Gastrocnemius medialis (tissue), 4 donors: ENCODE measurements at regions not wholly inside any gene's neighbourhood (a gene's known extent, or its start where the extent isn't known, plus 50 kb on each side); places are given as distances from the start of the nearest gene placed in this dataset.

ENCODE experiments used
- ATAC-seq, 2 donors: fragments of 150-250 bp; one replicate each; pipeline ENCODE4 v1.9.1; 2016
- DNase-seq, 2 donors: peaks; one replicate each; pipeline ENCODE4 v3.0.0-alpha.2; 2019
- H3K27ac ChIP-seq, 4 donors: fragments of 200-600 bp; sonication (generic); 1 replicate in 1 of 4; 2 replicates in 3 of 4; pipeline ENCODE4 v1.5.1; 2016 to 2018; ENCODE audit warnings: mild to moderate bottlenecking in 2 of 4, moderate library complexity in 1 of 4
- H3K27me3 ChIP-seq, 3 donors: fragments of 200-600 bp; sonication (generic) in 2 of 3; 1 replicate in 1 of 3; 2 replicates in 2 of 3; pipeline versions ENCODE4 v1.5.1 to v1.6.0; 2016 to 2019; ENCODE audit warnings: mild to moderate bottlenecking in 1 of 3, moderate library complexity in 1 of 3
- H3K36me3 ChIP-seq, 2 donors: fragments of 200-600 bp; sonication (generic) in 1 of 2; one replicate each; pipeline ENCODE4 v1.5.1; 2017 to 2018
- H3K4me1 ChIP-seq, 2 donors: fragments of 200-600 bp; sonication (generic) in 1 of 2; one replicate each; pipeline ENCODE4 v1.5.1; 2016 to 2017; ENCODE audit warnings: mild to moderate bottlenecking in 2 of 2
- H3K4me3 ChIP-seq, 4 donors: fragments of 200-600 bp; sonication (generic) in 3 of 4; 1 replicate in 1 of 4; 2 replicates in 3 of 4; pipeline ENCODE4 v1.5.1; 2016 to 2019; ENCODE audit warnings: mild to moderate bottlenecking in 2 of 4
- H3K9me3 ChIP-seq, 3 donors: fragments of 200-600 bp; sonication (generic) in 2 of 3; 1 replicate in 1 of 3; 2 replicates in 2 of 3; pipeline ENCODE4 v1.5.1; 2016 to 2019
- CTCF ChIP-seq, 5 experiments: fragments of 450-650 bp in 3 of 5; fragments of 200-600 bp in 2 of 5; sonication (generic) in 2 of 5; IDR thresholded peaks in 4 of 5; conservative IDR thresholded peaks in 1 of 5; 1 replicate in 4 of 5; 2 replicates in 1 of 5; pipeline ENCODE4 v1.5.1; 2016 to 2019; ENCODE audit warnings: antibody characterized with exemption in 5 of 5, mild to moderate bottlenecking in 3 of 5, moderate library complexity in 3 of 5
- POLR2A ChIP-seq, 2 donors: fragments of 450-650 bp; IDR thresholded peaks; one replicate each; pipeline ENCODE4 v1.6.1; 2017; ENCODE audit warnings: antibody characterized with exemption in 2 of 2, mild to moderate bottlenecking in 2 of 2, moderate library complexity in 2 of 2
- in situ Hi-C, 4 donors: fragments of 200-750 bp; cut with MboI; loops; one replicate each; pipeline versions ENCODE4 v1.15.0 to v1.8.0; 2017; ENCODE audit warnings: low sequenced_read_pairs in 4 of 4
- intact Hi-C: fragments of 100-400 bp; cut with DNase I; formaldehyde crosslinking; loops from one replicate; pipeline ENCODE4 v1.15.1; 2023; ENCODE audit warnings: low total_unique reads

GRCh38 chr3:15958692-15959433 lies 161.1 kb upstream of the ANKRD28 start:
- Histone ChIP-seq H3K9me3 (no peaks in the 10 kb centered on the region), H3K4me3 (no peak overlapping the region), H3K36me3 (no peaks in the 10 kb centered on the region), H3K27ac (no peak overlapping the region), H3K27me3 (no peaks in the 10 kb centered on the region), H3K4me1 (peaks cover 0 to 3% of the 10 kb centered on the region in 2 donors)
- DNase-seq (no peak), ATAC-seq (no peak)
- intact Hi-C loops, result no loop called here
- TF ChIP-seq POLR2A (IDR thresholded peaks at IDR 0.05) (no peak), CTCF (IDR thresholded peaks at IDR 0.05 in 4 of 5, conservative IDR thresholded peaks at IDR 0.05 in 1 of 5) (no peak)
- in situ Hi-C loops, result no loop called here

DNA sequence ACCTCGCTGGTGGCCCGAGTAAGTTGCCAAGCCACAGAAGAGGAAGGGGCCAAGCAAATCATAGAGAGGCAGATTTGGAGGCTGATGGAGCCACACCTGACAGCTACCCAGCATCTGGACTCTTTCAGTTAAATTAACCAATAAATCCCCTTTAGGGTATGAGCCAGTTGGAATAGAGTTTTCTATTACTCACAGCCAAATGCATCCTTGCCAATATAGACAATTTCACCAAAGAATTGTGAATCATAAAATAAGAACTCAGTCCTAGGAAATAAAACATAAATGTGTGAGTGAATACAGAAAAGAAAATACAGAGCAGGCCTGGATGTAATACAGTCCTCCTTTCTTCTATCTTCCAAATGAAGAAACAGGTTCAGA lies 161.6 kb upstream of the ANKRD28 start:
- TF ChIP-seq POLR2A (IDR thresholded peaks at IDR 0.05) (no peak), CTCF (IDR thresholded peaks at IDR 0.05 in 4 of 5, conservative IDR thresholded peaks at IDR 0.05 in 1 of 5) (no peak)
- intact Hi-C loops, result no loop called here

DNA sequence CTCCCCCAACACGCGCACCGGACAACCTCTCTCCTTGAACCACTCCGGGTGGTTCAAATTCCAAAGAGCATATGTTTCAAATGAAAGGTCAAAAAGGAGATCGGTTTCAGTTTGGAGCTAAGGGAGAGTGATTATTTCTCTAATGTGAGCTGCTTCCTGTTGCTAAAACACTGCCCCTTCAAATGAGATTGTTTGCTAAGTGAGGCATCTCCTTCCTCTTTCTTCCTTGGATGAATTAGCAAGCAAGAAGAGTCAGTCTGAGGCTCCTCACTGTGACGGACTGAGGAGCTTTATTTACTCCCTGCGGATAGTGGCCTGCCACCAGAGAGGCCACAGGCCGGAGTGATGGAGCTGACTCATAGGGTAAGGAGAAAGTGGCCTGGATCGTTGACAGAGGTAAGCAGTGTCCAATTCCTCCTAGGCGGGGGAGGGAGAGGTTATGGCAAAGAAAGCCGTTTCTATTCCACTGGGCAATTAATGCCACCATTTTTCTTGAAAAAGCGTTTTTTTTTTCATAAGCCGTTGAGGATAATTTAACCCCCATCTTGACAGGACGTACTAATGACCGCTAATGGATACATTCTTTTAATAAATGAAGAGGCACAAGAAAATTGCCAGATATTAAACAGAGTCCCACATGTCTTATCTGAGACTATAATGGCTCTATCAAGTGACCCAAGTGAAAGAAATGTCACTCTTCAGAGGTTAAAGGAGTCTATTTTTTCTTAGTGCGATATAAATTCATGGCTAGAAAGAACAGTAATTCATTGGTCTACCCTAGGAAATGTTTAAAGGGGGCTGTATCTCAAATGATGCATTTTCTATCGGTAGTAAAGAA lies 167.0 kb upstream of the ANKRD28 start:
- Histone ChIP-seq H3K27ac (peak overlapping the region; percentile 85 to 93 (median 90)), H3K4me3 (peak overlapping the region; percentile 14 to 41 (median 26)), H3K36me3 (no peaks in the 10 kb centered on the region), H3K27me3 (no peaks in the 10 kb centered on the region), H3K4me1 (peaks cover 21% of the 10 kb centered on the region in 2 donors), H3K9me3 (no peaks in the 10 kb centered on the region)
- intact Hi-C loops, result loop anchor here (1.0 to 10.0 kb wide), 3 partner anchors 61 to 330 kb away; no protein-coding TSS in a partner anchor
- peak; percentile 88 to 93 for DNase-seq
- TF ChIP-seq POLR2A (IDR thresholded peaks at IDR 0.05), result peak; percentile 64 to 83
- TF ChIP-seq CTCF (IDR thresholded peaks at IDR 0.05 in 4 of 5, conservative IDR thresholded peaks at IDR 0.05 in 1 of 5), result no peak
- peak; percentile 97 to 99 for ATAC-seq
- in situ Hi-C loops, result no loop called here

More for the DNA sequence above, 161.6 kb upstream of the ANKRD28 start:
- in situ Hi-C loops, result no loop called here
- no peak overlapping the region for H3K4me3 ChIP-seq
- H3K36me3 ChIP-seq, result no peaks in the 10 kb centered on the region
- no peaks in the 10 kb centered on the region for H3K27me3 ChIP-seq
- H3K9me3 ChIP-seq, result no peaks in the 10 kb centered on the region
- H3K27ac ChIP-seq, result no peak overlapping the region
- no peak for ATAC-seq
- no peak for DNase-seq
- peaks cover 5 to 9% of the 10 kb centered on the region in 2 donors for H3K4me1 ChIP-seq

- DNase-seq (no peak), ATAC-seq (no peak)
- TF ChIP-seq CTCF (IDR thresholded peaks at IDR 0.05 in 4 of 5, conservative IDR thresholded peaks at IDR 0.05 in 1 of 5), result no peak
- TF ChIP-seq POLR2A (IDR thresholded peaks at IDR 0.05), result no peak
- in situ Hi-C loops, result no loop called here
- no peaks in the 10 kb centered on the region for H3K27me3 ChIP-seq
- H3K27ac ChIP-seq, result peak overlapping the region in 2 of 4 donors; percentile 25 to 90
- no peak overlapping the region for H3K4me3 ChIP-seq
- no peaks in the 10 kb centered on the region for H3K36me3 ChIP-seq
- intact Hi-C loops, result loop anchor here (10.0 kb wide), 1 partner anchor 333 kb away; no protein-coding TSS in a partner anchor
- H3K4me1 ChIP-seq, result peaks cover 21% of the 10 kb centered on the region in 2 donors
- H3K9me3 ChIP-seq, result no peaks in the 10 kb centered on the region
Measured at GRCh38 chr3:15967577-15967976, 169.8 kb upstream of the ANKRD28 start.
